ENCODE measurements at regions not wholly inside any gene's neighbourhood (a gene's known extent, or its start where the extent isn't known, plus 50 kb on each side); places are given as distances from the start of the nearest gene placed in this dataset.
"Not testable (repeated sequence)": the region's sequence is repeated elsewhere in the genome, so short reads cannot be mapped to it uniquely, and the experiment has no call there.

GRCh38 chr7:106562711-106563366 is 98.1 kb downstream of the CCDC71L start:
- DNase-seq, result no peak

- DNase-seq, result no peak
These were observed 99.1 kb downstream of the CCDC71L start for GRCh38 chr7:106561666-106562411.

GRCh38 chr7:106561151-106561550 is 99.8 kb downstream of the CCDC71L start:
- no peak for DNase-seq

- no peak for DNase-seq
These were observed 100.5 kb downstream of the CCDC71L start for GRCh38 chr7:106560482-106560881.

GRCh38 chr7:106556244-106556643 is 104.7 kb downstream of the CCDC71L start:
- not testable (repeated sequence) for DNase-seq

GRCh38 chr7:106554623-106555022 is 106.3 kb downstream of the CCDC71L start:
- not testable (repeated sequence) for DNase-seq

- no peak for DNase-seq
These were observed 107.5 kb downstream of the CCDC71L start for GRCh38 chr7:106553446-106553836.

GRCh38 chr7:106552645-106553445 is 108.1 kb downstream of the CCDC71L start:
- DNase-seq, result no peak

GRCh38 chr7:106551936-106552335 is 109.0 kb downstream of the CCDC71L start:
- DNase-seq, result no peak

- DNase-seq, result no peak
These were observed 112.5 kb downstream of the CCDC71L start for GRCh38 chr7:106548491-106548890.

- DNase-seq, result no peak
These were observed 115.7 kb downstream of the CCDC71L start for GRCh38 chr7:106545275-106545674.

- DNase-seq, result no peak
These were observed 117.7 kb downstream of the CCDC71L start for GRCh38 chr7:106543221-106543757.

GRCh38 chr7:106542550-106543220 is 118.3 kb downstream of the CCDC71L start:
- DNase-seq, result peak; percentile 12

- no peak for DNase-seq
These were observed 122.3 kb downstream of the CCDC71L start for GRCh38 chr7:106538638-106539037.

GRCh38 chr7:106537119-106537518 is 123.8 kb downstream of the CCDC71L start:
- no peak for DNase-seq

- DNase-seq, result no peak
These were observed 124.9 kb downstream of the CCDC71L start for GRCh38 chr7:106536079-106536478.

- no peak for DNase-seq
These were observed 125.6 kb downstream of the CCDC71L start for GRCh38 chr7:106535234-106535932.

GRCh38 chr7:106534271-106534846 is 126.6 kb downstream of the CCDC71L start:
- no peak for DNase-seq

GRCh38 chr7:106530183-106530582 is 130.8 kb downstream of the CCDC71L start:
- not testable (repeated sequence) for DNase-seq

GRCh38 chr7:106526617-106527016 is 134.3 kb downstream of the CCDC71L start:
- not testable (repeated sequence) for DNase-seq

- no peak for DNase-seq
These were observed 136.3 kb downstream of the CCDC71L start for GRCh38 chr7:106524690-106525059.

- DNase-seq, result no peak
These were observed 137.5 kb downstream of the CCDC71L start for GRCh38 chr7:106523482-106523881.
